ENCODE measurements at regions not wholly inside any gene's neighbourhood (a gene's known extent, or its start where the extent isn't known, plus 50 kb on each side); places are given as distances from the start of the nearest gene placed in this dataset.

GRCh38 chr3:110470310-110470709 lies 601.3 kb upstream of the NECTIN3 start:
- H4K91ac ChIP-seq (ENCODE audit: insufficient read length, low read depth, low read length) = no peak overlapping the region
- H3K9me3 ChIP-seq (ENCODE audit: control insufficient read depth, low read depth, low read length) = no peaks in the 10 kb centered on the region
- Mint-ChIP-seq H3K27ac (no peak overlapping the region), H3K4me1 (peaks cover 8 to 10% of the 10 kb centered on the region in 2 experiments), H3K4me3 (no peak overlapping the region), H3K9me3 (no peaks in the 10 kb centered on the region; a peak in 1 of 5 replicates), H3K27me3 (ENCODE audit: low read depth) (no peaks in the 10 kb centered on the region), H3K36me3 (ENCODE audit: insufficient read depth in 1 of 3, low read depth in 3 of 3) (peaks cover 0 to 3% (median 0%) of the 10 kb centered on the region in 3 experiments; a peak in 2 of 7 replicates)
- no peak overlapping the region for H3K18ac ChIP-seq (ENCODE audit: insufficient read length, low read depth, low read length)
- no peak for TF ChIP-seq CTCF (conservative IDR thresholded peaks at IDR 0.05)
- H3T11ph ChIP-seq (ENCODE audit: low read length) = no peak overlapping the region
- H3K14ac ChIP-seq (ENCODE audit: insufficient read depth, low read length) = no peak overlapping the region
- no peak overlapping the region for H3K56ac ChIP-seq (ENCODE audit: insufficient read length, low read depth, low read length)
- DNase-seq = no peak
- H2BK120ac ChIP-seq (ENCODE audit: low read depth, low read length, poor library complexity, severe bottlenecking) = no peak overlapping the region
- no peaks in the 10 kb centered on the region for H3K79me1 ChIP-seq (ENCODE audit: insufficient read depth, low read depth, low read length, poor library complexity, severe bottlenecking)
- no peak overlapping the region for H2BK12ac ChIP-seq (ENCODE audit: insufficient read length, low read depth, low read length)
- no peaks in the 10 kb centered on the region for H3K23me2 ChIP-seq (ENCODE audit: insufficient read length, low read depth, low read length, poor library complexity, severe bottlenecking)
- H2BK15ac ChIP-seq (ENCODE audit: low read depth, low read length) = no peak overlapping the region
- no peak overlapping the region for H3K27ac ChIP-seq (ENCODE audit: insufficient read length, low read depth, low read length)
- no peaks in the 10 kb centered on the region for H3K27me3 ChIP-seq (ENCODE audit: insufficient read depth, low read length)
- no peaks in the 10 kb centered on the region; the same call in 1 of the 2 replicates for H3K4me1 ChIP-seq (ENCODE audit: insufficient read depth, low read length)
- H3K4ac ChIP-seq (ENCODE audit: low read depth, low read length) = no peak overlapping the region
- H2BK5ac ChIP-seq (ENCODE audit: insufficient read length, low read length) = no peak overlapping the region
- no peak overlapping the region for H4K5ac ChIP-seq (ENCODE audit: insufficient read length, low read depth, low read length)
- H3K4me2 ChIP-seq (ENCODE audit: insufficient read depth, insufficient read length, low read length) = no peak overlapping the region
- no peak overlapping the region for H3K23ac ChIP-seq (ENCODE audit: insufficient read length, low read depth, low read length)
- H4K20me1 ChIP-seq (ENCODE audit: control insufficient read depth, insufficient read depth, insufficient read length) = no peaks in the 10 kb centered on the region
- H3K9ac ChIP-seq (ENCODE audit: extremely low read depth, insufficient read length, low read length) = no peak overlapping the region
- no peak overlapping the region for H2BK20ac ChIP-seq (ENCODE audit: low read depth, low read length, poor library complexity, severe bottlenecking)
- no peak overlapping the region for H4K8ac ChIP-seq (replicated peaks; ENCODE audit: insufficient read length, low read depth, low read length)
- no peaks in the 10 kb centered on the region for H3K79me2 ChIP-seq (ENCODE audit: insufficient read depth, low read length)
- no CpG with 5 or more reads among the region's 3 CpGs for WGBS (ENCODE audit: extremely low coverage, insufficient read length, low lambda C conversion rate)
- no peak overlapping the region for H2AK5ac ChIP-seq (ENCODE audit: insufficient read length, low read length)
- H2AFZ ChIP-seq (ENCODE audit: low read length) = no peak overlapping the region

All from H9 (cell line).